Left ventricle myocardium superior (tissue), 1 donor: ENCODE measurements at regions not wholly inside any gene's neighbourhood (a gene's known extent, or its start where the extent isn't known, plus 50 kb on each side); places are given as distances from the start of the nearest gene placed in this dataset.

Experiments used
- ATAC-seq: fragments of 200-7000 bp; cut with Tn5 transposase; one replicate; pipeline ENCODE4 v1.9.1; 2020; ENCODE audit warnings: mild to moderate bottlenecking, moderate library complexity
- DNase-seq: peaks from one replicate; pipeline ENCODE4 v3.0.0-alpha.2; 2020
- intact Hi-C: fragments of 100-400 bp; cut with micrococcal nuclease; formaldehyde crosslinking; loops from one replicate; pipeline ENCODE4 v1.11.0; 2022
- donor health status: DM: no; HTN: yes; CAD: no; lungs with severe emphysema.

DNA sequence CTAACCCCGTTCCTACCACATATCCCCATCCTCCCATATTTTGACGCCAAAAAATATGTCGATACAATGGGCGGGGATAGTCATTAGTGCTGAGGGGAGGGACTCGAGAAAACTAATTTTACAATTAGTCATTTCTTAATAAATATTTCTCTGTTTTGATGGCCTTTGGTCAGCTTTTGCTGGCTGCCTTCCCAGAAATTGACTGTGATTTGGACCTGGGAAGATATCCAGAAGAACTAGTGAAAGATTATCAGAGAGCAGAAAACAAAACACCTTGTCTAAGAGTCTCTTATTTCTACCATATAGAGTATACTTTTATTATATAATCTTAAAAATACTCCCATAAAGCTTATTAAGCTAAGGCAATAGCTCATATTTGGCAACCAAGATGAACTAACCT lies 247.6 kb downstream of the MRPL39 start:
- intact Hi-C loops, result no loop called here
- no peak for ATAC-seq

DNA sequence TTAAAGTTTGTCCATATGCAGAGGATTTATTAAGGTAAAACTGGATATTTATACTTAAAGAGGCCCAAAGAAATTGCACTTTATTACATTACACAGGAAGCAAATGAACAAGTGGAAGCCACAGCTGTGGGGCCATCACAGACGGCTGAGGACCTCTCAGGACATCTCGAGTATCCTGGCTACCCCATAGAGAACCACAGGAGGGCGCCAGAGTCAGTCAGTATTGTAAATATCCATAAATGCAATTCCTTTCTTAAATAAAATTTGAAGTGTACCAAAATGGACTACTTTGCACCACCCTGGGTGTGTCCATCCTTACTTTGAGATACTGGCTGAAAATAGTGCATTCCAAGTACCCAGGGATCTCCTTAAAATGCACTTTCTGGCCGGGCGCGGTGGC lies 257.2 kb downstream of the MRPL39 start:
- intact Hi-C loops, result no loop called here
- ATAC-seq (no peak), DNase-seq (no peak)

More for the DNA sequence above, 247.6 kb downstream of the MRPL39 start:
- no peak for DNase-seq

DNA sequence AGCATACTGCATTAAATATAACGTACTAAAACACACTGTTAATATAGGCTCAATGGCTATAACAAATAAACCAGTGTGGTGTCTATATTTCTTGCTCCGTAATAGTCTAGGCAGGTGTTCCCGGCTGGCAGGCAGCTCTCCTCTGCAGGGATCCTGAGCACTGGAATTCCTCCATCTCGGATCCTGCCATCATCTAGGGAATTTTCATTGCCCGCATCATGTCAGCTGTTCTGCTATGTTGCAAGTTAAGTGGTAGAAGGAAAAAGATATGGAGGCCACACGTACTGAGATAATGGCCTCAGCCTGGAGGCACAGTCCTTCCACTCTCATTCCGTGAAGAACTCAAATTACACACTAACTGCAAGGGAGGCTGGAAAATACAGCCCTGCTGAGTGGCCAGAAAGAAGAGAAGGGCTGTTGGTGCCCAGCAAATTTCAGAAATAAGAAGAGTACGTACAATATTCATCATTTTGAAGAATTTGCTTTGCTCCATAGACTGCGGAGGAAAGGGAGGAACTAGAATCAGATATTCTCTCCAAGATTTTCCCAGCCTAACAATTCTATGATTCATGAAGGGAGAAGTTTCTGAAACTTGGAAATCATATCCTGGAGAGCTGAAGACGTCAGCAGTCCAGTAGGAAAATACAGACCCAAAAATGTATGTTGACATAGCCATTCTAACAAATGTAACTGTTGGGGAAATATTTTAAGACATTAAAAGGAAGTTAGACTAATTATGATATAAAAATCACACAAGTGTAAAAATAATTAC lies 263.3 kb downstream of the MRPL39 start:
- ATAC-seq, result no peak
- DNase-seq, result no peak
- intact Hi-C loops, result no loop called here

DNA sequence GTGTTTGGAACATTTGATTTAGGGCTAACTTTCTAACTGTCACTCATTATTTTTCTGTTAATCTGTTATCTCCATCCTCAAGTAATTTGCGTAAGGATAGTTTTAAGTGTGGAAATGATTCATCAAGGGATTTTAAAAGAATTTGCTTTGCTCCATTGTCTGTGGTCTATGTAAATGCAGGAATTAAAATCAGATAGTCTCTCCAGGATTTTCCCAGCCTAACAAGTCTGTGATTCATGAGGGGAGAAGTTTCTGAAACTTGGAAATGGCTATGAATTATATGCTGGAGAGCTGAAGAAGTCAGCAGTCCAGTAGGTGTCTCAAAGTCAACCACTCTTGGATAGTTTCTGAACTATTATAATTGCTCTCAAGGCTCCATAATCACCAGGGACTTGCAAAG lies 264.5 kb downstream of the MRPL39 start:
- no peak for ATAC-seq
- no peak for DNase-seq
- intact Hi-C loops, result no loop called here

DNA sequence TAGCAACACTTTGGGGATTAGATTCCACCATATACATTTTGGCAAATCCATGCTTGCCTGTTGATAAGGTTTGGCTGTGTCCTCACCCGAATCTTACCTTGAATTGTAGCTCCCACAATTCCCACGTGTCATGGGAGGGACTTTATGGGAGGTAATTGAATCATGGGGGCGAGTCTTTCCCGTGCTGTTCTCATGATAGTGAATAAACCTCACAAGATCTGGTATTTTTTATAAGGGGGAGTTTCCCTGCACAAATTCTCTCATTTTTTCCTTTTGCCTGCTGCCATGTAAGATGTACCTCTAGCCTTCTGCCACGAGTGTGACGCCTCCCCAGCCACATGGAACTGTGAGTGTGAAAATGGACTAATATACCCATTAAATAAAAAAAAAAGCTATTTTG lies 265.3 kb downstream of the MRPL39 start:
- no peak for ATAC-seq
- intact Hi-C loops, result no loop called here

DNA sequence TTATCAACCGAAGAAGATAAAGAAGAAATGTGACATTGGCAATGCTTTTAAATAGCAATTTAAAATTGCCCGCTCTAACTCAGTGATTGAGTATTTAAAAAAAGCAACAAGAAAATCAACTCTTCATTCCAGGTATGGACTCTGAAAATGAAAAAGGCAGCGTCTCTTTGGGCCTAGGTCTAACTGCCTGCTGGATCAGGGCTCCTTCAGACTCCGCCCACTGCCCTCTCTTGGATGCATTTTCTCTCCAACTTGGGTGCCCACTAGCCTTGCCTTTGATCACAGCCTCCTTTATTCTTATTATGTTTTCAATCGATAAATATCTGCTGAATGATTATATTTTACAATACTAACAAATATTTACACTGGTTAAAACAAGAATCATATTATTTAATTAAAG lies 268.9 kb downstream of the MRPL39 start:
- DNase-seq (no peak), ATAC-seq (no peak)
- intact Hi-C loops, result no loop called here

More for the DNA sequence above, 265.3 kb downstream of the MRPL39 start:
- no peak for DNase-seq

DNA sequence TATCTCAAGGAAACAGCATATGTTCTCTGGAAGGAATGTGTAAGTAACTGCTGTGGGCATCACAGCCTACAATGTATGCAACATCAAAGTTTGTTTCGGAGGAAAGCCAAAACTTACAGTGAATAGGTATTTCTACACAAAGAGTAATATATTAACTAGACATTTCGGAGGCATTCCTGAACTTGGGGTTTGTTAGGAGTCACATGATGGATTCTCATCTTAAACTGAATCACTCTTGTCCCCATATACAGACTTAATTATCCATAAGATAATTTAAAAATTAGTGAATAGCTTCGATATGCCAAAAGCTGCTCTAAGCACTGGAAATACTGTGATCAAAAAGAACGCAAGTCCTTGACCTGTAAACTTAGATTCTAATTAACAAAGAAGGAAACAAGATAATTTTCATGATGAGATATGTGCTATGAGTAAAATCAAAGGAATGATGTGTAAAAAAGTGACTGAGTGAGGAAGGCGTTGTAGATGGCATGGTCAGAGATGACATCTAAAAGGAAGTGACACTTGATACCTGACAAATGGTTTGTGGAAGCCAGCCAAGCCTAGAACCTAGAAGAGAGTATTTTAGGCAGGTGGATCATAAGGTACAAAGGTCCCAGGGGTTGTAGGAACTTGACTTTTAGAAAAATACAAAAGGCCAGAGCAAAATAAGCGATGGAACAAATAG lies 273.1 kb downstream of the MRPL39 start:
- DNase-seq (no peak), ATAC-seq (no peak)
- intact Hi-C loops, result no loop called here

DNA sequence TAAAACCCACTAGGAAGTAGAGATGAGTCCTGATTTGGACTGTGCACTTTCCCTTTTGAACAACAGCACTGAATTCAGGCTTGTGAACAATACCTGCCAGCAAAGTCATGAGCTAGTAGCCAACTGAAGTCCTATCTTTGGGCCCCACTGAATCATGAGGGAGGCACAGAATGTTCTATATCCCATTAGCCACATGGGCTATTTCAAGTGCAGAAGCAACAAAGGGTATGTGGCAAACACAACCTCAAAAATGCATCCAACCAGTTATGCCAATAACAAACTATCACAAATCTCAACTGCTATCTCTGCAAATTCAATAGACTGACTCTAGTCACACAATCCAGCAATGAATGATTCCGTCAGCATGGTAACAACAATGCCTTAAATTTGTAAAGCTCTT lies 276.0 kb downstream of the MRPL39 start:
- ATAC-seq (no peak), DNase-seq (no peak)
- intact Hi-C loops, result no loop called here

DNA sequence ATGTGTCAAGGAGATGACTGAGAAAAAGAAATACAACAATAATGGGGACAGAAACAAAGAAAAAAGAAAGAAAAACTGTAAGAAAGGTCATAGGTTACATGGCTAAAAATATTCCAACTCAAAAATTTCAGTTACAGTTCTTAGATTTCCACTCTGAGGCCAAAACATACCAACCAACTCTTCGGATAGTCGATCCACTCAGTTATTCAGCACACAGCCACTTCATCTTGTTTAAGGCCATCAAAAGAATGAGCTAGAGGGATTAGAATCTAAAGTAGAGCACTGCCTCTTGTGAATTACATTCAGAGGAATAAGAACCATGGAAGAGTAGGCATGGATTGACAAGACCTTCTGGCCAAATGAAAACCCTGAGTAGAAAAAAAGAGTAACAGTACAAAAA lies 277.0 kb downstream of the MRPL39 start:
- ATAC-seq (no peak), DNase-seq (no peak)
- intact Hi-C loops, result no loop called here

DNA sequence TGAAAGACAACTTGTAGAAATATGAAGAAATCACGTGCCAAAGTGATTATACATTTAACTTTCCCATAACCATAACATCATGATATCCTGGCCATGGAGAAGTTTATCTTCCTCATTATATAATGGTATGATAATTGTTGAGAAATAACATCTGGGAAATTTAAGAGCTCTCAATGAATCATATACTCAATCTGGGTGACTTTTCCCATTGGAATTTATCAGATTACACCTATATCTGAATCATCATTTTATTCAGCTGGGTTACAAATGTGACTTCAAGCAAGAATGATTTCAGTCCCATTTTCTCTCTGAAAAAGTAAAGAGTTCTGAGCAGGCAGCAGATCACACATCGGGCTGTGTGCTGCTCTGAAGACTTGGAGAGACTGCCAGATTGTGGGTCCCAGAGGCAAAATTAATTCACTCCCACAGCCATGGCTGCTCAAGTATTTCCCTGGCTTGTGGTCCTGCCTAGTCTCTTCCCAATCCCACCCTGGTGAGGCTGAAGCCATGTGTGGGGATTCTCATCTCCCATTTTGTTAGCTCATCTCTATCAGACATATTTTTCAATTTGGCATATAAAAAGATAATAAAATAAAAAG lies 278.0 kb downstream of the MRPL39 start:
- intact Hi-C loops, result no loop called here
- DNase-seq (no peak), ATAC-seq (no peak)

DNA sequence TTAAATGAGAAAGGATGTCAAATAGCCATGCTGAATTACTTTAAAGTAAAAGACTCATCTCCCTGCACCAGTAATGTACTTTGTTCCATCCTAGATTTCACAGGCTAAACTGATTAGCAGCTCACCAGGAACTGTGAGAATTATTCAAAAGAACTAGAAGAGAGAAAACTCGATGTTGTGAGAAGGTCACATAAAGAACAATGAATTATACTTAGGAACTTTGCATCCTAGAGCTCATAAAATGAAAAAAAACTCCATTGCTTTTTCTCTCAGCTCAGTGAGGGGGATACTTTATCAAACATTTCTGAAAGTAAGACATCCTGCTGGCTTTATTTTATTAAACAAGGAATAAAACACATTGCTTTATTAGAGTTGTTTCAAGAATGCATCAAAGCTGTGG lies 278.5 kb downstream of the MRPL39 start:
- ATAC-seq, result no peak
- intact Hi-C loops, result no loop called here
- DNase-seq, result no peak

DNA sequence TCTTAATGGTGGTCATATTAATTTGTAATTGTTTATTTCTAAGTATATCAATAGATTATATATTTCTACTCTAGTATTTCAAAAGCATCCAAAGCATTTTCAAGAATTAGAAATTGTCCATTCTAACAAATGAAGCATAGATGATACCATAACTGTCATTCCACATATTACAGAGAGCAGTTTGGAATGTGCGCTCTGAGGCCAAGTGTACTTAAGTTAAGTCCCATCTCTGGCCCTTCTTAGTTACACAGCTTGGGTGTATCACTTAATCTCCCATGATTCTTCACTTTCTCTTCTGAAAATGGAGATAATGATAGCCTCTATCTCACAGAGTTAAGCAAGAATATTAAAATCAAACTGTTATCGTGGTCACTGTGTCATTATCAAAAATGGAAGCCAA lies 281.1 kb downstream of the MRPL39 start:
- DNase-seq (no peak), ATAC-seq (no peak)
- intact Hi-C loops, result no loop called here

DNA sequence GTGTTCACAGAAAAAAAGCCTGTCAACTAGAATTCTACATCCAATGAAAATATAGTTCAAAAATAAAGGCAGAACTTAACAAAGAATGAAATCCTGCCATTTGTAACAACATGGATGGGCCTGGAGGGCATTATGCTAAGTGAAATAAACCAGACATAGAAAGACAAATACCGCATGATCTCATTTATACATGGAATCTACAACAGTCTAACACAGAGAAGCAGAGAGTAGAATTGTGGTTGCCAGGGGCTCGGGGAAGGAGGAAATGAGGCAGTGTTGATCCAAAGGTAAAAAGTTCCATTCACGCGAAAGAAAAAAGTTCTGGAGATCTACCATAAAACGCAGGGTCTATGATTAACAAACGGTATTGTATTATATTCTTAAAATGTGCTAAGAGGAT lies 282.6 kb downstream of the MRPL39 start:
- ATAC-seq (no peak), DNase-seq (no peak)
- intact Hi-C loops, result no loop called here

DNA sequence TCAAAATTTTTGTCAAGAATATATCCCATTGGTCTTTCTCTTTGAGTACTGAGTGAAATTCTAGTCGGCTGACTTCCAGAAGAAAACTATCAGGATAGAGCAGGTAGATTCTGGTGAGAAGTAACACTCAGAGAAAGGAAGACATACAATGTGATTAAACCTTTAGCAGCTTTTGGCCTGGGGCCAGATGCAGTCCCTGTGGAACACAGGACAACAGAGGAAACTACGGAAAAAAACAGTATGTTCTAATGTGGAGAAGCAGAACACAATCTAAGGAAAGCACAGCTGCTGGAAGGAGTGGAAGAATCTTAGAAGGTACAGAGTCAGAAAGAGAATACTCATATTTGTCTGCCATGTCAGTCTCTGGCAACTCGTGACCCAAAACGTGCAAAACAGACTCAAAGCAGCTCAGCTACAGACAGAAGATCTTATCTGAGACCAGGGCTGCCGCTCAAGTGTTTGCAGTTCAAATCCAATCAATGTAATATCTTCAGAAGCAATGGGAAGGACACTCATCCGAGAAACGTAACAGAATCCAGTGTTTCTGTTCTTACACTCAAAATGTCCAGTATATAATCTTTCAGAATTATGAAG lies 283.8 kb downstream of the MRPL39 start:
- intact Hi-C loops, result no loop called here
- DNase-seq (no peak), ATAC-seq (no peak)

DNA sequence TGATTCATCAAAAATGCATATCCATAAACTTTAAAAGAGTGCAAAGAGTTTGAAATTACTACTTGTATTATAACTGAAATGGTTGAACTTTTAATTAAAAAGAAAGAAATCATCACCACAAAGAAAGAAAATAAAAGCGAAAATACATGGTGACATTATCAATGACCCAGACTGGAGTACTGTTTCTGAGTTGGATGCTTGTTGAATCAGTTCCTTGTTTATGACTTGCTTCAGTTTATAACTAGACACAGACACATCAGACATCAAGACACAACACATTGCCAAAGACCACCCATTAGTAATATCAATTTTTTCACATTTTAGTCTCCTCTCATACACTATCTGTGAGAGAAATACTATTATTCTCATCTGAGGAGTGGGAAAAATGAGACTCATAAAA lies 293.0 kb downstream of the MRPL39 start:
- no peak for DNase-seq
- intact Hi-C loops, result no loop called here
- ATAC-seq, result no peak

DNA sequence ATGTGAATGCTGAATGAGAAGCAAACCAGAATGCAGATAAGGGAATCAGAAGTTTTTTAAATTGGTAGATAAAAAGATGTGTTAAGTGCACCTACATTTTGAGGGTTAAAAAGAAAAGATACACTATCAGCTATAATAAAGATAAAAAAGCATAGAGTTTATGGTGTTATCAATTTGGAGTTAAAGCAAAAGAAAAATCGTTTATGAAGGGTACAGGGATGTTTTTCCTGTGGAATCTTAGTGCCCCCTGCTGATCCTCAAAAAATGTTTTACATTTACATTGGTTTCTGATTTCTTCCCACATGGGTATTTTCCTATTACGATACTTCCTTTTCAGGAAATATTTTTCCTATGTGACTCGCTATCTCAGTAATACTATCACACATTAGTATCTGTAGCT lies 293.5 kb downstream of the MRPL39 start:
- DNase-seq (no peak), ATAC-seq (no peak)
- intact Hi-C loops, result no loop called here

DNA sequence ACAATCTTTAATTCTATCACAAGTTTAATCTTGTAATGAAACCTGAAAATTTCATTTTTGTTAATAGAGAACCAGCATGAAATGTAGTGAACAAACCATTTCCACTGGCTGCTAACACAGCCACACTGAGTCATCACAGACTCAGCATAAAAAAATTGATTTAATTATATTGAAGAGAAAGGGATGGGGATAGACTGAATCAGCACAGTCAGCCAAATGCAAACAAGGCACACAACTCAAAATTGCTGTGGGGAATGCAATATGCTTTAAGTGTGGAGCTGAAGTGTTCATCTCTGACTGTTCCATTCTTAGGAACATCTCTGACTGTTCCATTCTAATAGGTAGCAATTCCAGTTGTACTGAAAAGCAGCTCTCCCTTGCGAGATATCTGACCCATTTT lies 299.8 kb downstream of the MRPL39 start:
- DNase-seq (no peak), ATAC-seq (no peak)

DNA sequence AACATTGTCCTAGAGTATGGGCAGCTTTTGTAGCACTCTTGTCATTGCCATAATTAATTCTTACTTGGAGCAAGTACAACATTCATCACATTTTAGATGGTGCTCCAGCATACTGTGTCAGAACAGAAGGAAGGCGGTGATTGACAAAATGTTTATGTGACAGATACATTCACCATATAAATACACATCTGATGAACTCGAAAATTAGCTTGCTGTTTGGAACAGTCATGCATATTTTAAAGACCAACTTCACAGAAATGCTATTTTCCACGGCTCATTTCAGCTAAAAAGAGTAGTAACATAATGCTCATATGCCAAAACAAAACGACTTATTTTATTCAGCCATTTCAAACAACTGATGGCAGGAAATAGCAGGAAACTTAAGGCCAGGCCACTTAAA lies 302.7 kb downstream of the MRPL39 start:
- DNase-seq (no peak), ATAC-seq (no peak)
- intact Hi-C loops, result no loop called here

More for the DNA sequence above, 299.8 kb downstream of the MRPL39 start:
- intact Hi-C loops, result no loop called here

DNA sequence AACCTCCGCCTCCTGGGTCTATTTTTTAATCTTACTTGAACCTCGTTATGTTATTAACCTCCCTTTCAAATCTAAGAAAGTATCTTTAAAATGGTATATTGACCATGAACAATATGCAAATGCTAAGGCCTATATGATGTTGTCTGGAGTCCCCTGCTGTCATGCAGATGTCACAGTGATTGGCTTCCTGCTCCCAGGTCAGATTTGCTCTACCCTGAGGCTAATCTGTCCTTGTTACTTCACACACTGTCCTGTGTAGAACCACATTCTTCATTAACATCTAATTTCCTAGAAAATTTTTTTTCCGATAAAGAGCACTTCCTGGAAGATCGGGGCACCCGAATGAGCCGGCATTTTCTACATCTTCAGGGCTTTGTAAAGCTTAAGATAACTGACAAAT lies 306.6 kb downstream of the MRPL39 start:
- ATAC-seq, result no peak
- DNase-seq, result no peak
- intact Hi-C loops, result no loop called here
